GM19467 (cell line): ENCODE measurements at regions not wholly inside any gene's neighbourhood (a gene's known extent, or its start where the extent isn't known, plus 50 kb on each side); places are given as distances from the start of the nearest gene placed in this dataset.

Source experiments
- ATAC-seq: cut with Tn5 transposase; IDR thresholded peaks from one replicate; pipeline ENCODE4 v1.9.1; 2021; ENCODE audit warnings: mild to moderate bottlenecking, moderate library complexity; ENCODE audit not compliant: unreplicated experiment

DNA sequence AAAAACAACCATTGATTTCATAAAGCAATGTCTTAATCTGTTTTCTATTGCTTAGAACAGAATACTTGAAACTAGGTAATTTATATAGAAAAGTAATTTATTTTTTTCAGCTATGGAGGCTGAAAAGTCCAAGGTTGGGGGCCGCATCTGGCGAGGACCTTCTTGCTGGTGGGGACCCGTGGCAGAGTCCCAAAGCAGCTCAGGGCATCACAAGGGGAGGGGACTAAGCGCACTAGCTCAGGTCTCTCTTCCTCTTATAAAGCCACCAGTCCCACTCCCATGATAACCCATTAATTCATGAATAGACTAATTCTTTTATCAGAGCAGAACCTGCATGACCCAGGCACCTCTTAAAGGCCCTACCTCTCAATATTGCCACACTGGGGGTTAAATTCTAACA, 87.2 kb upstream of the KLF13 start:
- ATAC-seq, result no peak

DNA sequence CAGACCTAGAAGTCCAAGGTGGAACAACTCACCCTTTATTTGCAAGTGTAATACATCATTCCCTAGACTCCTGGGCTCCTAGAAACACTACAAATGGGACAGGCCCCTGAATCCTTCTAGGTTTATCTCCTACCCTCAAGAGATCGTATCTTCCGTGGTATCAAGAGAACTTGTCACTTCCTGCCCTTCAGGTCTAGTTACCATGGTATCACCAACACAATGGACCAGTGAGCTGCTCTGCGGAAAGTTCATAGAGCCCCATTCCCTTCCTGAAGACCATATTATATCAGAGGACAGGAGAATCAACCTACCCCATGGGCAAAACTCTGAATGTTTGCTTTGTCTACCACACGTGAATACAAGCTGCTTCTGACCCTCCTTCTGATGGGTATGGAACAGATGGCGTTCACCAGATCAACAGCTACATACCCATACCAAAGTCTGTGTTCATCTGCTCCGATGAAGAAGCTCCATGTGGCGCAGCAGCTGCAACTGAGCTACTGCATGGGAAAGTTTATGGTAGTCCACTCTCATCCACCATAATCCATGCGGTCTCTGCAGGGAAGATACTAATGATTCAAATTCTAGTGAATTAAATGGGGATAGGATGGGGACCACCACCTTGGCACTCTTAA, 84.6 kb upstream of the KLF13 start:
- ATAC-seq, result no peak

GRCh38 chr15:31243895-31244294, 82.7 kb upstream of the KLF13 start:
- no peak for ATAC-seq

DNA sequence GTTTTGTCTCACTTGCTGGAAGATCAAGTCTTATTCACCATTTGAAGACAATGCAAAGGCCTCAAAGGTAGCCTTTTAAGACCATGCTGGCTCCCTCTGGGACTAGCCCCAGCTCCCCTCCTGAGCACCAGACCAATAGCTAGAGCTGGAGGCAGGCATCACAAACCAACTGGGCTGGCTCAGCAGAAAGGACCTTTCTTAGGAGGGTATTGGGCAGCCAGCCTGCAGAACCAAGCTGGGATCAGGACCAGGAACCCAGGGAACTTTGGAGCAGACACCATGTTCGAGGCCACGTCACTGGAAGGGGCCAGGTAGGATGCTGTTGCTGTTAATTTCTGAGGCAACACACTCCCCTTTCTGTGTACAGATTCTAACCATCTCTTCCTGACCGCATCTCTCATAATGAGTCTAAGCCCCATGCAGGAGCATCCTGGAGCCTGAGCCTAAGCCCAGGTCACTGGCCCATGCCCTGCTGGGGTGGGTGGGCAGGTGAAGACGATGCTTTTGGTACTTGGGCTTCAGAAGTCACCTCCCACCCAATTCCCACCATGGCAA, 81.4 kb upstream of the KLF13 start:
- ATAC-seq, result no peak

DNA sequence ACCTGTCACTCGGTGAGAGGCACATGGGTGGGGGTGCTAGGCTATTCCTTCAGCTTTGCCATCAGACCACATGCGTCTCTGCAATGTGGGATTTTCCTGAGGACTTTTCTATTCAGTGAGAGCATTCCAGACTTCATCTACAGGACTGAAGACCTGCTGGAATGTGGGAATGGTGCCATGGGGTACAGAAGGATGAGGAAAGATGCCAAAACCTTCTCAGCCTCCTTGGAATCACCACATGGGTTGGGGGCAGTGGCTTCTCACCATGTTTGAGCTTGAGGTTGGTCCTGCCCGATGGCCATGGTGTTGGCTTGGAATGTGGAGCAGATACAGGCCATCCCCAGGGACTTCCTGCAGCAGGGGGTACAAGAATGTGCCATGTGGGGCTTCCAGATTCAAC, 80.9 kb upstream of the KLF13 start:
- ATAC-seq, result no peak

- ATAC-seq, result no peak
Observed at GRCh38 chr15:31247404-31247803, 79.2 kb upstream of the KLF13 start.

- no peak for ATAC-seq
Observed at GRCh38 chr15:31248263-31248662, 78.4 kb upstream of the KLF13 start.

DNA sequence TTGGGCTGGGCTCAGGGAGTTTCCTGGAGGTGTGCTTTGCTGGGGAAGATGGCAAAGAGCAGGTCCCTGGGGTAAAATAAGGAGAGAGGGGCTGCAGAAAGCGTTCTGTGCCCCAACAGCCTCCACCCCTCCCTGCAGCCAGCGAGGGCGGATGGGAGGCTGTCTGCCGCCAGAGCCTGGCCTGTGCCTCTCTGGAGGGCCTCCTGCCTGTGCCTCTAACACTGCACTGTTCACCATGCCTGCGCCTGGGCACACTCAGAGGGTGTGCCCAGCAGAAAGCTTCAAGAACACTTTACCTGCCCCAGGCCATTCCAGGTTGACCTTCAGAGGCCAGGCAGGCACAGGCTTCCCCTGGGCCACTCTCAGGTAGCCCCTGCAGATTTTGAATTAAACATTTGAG, 77.7 kb upstream of the KLF13 start:
- no peak for ATAC-seq

- no peak for ATAC-seq
Observed at GRCh38 chr15:31250033-31250432, 76.6 kb upstream of the KLF13 start.

- no peak for ATAC-seq
Observed at GRCh38 chr15:31251165-31251564, 75.5 kb upstream of the KLF13 start.

DNA sequence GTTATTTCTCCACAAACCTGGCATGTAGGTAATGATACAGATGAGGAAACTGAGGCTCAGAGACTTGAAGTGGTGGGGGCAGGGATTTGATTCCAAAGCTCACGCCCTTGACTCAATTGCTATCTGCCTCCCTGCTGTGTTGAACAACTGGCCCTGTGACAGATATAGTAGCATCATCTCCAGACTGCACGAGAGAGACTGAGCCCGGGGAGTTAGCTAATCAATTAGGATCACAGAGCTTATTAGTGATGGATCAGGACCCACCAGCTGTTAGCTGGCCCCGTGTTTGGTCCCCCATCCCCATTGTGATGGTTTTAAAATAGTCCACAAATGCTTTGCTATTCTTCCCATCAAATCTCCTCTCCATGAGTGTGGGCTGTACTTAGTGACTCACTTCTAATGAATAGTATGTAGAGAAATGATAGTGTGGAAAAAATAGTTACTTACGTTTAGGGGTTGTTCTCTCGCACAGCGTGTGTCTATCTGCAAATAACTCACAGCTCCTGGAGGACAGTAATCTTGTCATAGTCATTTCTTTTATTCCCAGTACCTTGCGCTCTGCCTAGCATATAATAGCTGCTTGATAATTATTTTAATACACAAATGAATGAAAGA, 74.4 kb upstream of the KLF13 start:
- no peak for ATAC-seq

DNA sequence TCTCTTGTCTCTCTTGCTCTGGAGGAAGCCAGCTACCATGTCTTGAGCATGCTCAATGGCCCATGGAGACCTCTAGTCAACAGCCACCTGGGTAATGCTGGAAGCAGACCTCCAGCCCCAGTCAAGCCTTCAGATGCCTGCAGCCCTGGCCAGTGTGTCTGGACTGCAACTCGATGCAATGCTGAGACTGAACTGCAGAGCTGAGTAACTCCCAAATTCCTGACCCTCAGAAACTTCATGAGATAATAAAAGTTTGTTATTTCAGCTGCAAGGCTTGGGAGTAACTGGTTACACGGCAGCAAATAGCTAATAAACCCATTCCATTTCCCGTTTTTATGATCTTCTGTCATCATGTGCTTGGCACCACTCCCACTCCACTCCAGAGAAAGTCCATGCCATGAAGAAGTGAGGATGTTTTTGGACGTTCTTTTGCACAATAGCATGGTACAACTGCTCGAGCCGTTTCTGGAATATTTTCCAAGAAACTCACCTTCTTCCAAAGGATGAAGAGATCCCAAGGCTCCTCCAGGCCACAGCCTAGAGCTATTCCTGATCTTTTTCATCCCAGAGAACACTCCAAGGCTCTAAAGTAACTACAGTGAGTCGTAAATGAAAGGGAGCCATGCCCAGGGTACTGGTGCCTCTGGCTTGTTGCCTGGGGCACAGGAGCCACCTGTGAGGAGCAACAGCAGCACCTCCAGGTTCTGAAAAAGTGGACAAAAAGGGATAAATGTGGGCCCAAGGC, 72.0 kb upstream of the KLF13 start:
- ATAC-seq, result no peak

DNA sequence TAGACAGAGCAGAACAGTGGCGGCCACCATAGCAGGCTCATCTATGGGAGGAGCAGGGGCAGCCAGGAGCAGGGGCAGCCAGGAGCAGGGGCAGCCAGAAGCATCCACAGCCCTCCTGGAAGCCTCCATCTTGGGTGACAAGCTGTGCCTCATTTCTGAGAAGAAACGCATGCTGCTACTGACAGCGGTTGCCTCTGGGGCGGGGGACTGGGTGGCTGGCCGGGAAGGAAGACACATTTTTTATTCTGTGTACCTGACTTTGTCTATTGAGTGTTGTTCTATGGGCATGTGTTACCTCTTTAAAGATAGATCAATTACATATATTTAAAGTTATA, 71.5 kb upstream of the KLF13 start:
- ATAC-seq, result no peak

DNA sequence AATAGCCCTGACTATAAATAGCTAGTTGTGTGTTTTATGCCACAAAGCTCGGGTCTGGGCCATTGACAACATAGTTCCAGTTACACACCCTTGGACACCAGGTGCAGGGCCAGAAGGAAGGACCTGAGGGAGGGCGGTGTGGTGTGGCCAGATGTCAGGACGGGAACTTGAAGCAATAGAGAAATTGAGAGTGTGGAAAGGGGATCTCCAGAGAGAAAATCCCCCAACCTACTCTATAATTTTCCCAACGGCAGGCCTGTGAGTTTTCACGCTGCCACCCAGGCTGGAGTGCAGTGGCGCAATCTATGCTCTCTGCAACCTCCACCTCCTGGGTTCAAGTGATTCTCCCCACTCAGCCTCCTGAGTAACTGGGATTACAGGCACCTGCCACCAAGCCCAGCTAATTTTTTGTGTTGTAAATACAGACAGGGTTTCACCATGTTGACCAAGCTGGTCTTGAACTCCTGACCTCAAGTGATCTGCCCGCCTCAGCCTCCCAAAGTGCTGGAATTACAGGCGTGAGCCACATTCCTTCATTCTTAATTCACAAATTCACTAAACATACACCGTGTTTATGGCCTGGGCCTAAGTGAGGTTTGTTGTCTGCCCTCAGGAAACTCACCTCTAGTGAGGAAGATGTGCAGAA, 70.8 kb upstream of the KLF13 start:
- no peak for ATAC-seq

- ATAC-seq, result no peak
Observed at GRCh38 chr15:31256378-31257265, 70.0 kb upstream of the KLF13 start.

- ATAC-seq, result no peak
Observed at GRCh38 chr15:31257286-31257685, 69.3 kb upstream of the KLF13 start.

- ATAC-seq, result no peak
Observed at GRCh38 chr15:31258260-31258659, 68.4 kb upstream of the KLF13 start.

- no peak for ATAC-seq
Observed at GRCh38 chr15:31259562-31260252, 66.9 kb upstream of the KLF13 start.

GRCh38 chr15:31260646-31261265, 65.9 kb upstream of the KLF13 start:
- ATAC-seq, result no peak
